G401 (cell line): ENCODE measurements at regions not wholly inside any gene's neighbourhood (a gene's known extent, or its start where the extent isn't known, plus 50 kb on each side); places are given as distances from the start of the nearest gene placed in this dataset.

Experiments used
- DNase-seq: peaks from one replicate; pipeline ENCODE4 v3.0.0-alpha.2; 2015; ENCODE audit warnings: low spot score
- in situ Hi-C: cut with HindIII; loops from 2 replicates; pipeline ENCODE4 v1.10.0; 2016; ENCODE audit warnings: low sequenced_read_pairs, mixed read lengths

DNA sequence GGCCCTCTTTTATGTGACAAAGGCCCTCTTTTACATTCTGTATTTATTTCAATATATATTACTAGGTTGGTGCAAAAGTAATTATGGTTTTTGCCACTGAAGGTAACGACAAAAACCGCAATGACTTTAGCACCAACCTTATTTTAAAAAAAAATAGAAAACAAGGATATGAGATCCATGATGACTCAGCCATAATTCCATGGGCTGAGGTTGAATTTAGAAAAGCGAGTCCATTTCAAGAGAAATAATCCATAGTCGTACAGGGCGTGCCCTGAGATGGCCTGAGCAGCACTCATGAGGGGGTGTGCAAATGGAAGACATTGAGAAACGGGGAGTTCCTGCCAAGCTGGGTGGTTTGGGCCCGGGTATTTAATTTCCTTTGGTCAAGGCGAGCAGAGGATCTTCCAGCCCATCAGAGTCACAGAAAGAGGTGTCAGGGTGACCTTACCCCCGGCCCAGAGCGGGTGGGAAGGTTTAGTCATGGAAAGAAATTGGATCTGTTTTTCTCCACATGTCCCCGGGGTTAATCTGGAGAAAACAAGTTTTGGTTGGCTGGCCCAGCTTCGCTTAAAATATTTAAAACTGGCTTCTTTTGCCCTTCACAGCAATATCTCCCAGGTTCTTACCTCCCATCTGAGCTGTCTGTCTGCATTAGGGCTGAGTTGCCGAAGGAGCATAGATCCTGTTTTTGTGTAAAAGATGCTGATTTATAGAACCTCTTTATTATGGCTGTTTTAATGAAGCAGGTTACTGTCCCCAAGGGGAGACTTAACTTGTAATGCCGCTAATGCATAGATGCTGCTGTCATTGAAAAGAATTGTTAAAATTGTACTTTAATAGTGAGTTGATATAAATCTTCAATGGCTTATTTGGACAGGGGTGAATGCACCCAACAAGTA is 255.6 kb downstream of the PREX1 start:
- in situ Hi-C loops = no loop called here
- DNase-seq = no peak

DNA sequence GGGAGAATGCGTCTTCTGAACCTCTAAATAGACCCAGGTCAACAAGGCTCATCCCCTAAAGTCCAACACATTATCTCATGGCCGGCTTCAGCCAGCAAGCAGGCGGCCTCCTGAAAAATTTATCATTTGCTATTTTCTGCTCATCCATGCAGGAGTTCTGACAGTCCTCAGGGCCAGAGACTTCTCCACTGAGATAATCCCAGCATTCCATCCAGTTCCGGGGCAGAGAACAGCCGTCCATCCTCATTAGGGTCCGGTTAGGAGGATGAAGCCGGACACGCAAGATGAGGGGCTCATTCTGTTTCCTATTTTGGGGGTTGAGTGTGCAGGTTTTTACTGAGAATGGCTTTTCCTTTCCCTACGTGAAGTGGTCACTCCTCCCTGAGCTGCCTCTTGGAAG is 258.1 kb downstream of the PREX1 start:
- in situ Hi-C loops = no loop called here

DNA sequence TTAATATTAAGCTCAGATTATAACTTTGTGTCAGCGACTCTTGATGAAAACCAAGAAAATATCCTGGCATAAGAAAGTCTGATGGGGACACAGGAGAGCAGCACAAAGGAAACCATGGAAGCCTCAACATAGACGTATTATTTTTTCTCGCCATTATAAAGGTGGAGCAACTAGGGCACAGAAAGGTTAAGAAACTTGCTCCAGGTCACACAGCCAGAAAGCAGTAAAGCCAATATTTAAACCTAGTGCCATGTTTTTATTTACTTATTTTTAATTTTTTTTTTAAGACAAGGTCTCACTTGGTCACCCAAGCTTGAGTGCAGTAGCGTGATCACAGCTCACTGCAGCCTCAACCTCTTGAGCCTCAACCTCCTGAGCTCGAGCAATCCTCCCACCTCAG is 259.3 kb downstream of the PREX1 start:
- DNase-seq = no peak
- in situ Hi-C loops = no loop called here

More for the DNA sequence above, 258.1 kb downstream of the PREX1 start:
- no peak for DNase-seq

DNA sequence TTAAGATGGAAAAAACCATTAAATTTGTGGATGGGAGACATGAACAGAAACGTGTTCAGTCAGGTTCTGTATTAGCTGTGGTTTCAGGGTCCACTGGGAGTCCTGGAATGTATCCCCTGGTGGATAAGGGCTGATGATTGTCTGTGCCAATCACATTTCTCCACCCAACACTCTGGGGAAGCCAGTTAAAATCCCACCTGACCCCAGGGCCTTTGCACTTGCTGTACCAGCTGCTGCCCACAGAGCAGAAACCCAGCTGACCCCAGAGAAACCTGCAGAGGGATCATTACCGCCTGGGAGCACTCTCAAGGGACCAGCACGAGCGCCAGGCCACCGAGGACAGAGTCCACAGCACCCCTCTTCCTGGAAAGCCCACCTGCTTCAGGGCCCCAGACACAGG is 260.7 kb downstream of the PREX1 start:
- DNase-seq = no peak
- in situ Hi-C loops = no loop called here

DNA sequence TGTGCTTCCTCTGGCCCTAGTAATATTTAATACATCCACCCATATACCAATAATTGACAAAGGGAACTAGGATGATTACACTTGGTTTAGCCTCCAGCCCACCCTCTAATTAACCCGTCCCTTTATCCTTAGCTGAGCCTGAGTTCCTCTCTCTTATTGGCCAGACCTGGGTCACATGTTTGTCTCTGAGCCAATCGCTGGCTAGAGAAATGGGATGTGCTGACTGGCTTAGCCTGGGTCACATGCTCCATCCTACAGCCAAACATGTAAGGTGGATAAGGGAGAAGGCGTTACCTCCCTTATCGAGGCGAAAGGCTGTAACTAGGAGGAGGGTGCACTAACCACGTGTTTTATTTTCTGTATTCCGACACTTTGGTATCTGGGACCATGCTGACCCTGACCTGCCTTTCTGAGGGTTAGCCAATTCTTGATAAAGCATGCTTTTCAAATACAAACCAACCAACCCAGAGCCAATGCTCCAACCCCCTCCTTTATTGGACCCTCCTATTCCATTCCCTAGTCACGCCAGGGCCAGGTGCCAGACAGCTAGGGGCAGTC is 262.7 kb downstream of the PREX1 start:
- DNase-seq = no peak
- in situ Hi-C loops = no loop called here

DNA sequence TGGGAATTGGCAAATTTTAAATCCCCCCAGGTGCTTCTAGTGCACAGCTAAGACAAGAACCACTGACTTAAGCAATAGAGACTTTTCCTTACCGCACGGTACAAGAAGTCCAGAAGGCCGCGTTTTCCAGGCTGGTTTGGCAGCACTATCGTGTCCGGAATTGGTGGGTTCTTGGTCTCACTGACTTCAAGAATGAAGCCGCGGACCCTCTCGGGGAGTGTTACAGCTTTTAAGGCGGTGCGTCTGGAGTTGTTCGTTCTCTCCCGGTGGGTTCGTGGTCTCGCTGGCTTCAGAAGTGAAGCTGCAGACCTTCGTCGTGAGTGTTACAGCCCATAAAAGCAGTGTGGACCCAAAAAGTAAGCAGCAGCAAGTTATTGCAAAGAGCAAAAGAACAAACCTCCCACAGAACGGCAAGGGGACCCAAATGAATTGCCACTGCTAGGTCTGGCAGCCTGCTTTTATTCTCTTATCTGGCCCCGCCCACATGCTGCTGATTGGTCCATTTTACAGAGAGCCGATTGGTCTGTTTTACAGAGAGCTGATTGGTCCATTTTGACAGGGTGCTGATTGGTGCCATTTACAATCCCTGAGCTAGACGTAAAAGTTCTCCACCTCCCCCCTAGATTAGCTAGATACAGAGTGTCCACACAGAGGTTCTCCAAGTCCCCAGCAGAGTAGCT is 264.5 kb downstream of the PREX1 start:
- in situ Hi-C loops = no loop called here
- no peak for DNase-seq

DNA sequence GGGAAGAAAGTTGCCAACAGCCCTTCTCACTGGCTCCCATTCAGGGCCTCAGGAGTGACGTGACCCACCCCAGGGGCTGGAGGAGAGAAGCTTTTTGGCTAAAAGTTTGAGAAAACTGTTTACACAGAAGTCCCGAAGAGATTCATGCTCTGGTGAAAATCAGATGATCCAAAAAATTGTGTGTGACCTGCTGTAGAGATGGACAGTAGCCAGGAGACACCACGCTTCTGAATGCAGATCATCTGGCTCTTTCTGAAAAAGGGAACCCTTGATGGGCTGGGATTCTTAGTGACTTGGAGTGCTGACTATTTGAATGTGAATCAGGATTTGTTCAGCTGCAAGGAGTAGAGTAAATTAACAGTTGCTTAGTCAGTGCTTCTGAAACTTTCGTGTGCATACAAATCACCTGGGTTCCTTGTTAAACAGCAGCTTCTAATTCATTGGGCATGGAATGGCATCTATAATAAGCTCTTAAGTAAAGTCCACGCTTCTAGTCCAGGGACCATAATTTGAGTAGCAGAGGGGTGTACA is 265.1 kb downstream of the PREX1 start:
- peak; percentile 1 for DNase-seq
- in situ Hi-C loops = no loop called here

DNA sequence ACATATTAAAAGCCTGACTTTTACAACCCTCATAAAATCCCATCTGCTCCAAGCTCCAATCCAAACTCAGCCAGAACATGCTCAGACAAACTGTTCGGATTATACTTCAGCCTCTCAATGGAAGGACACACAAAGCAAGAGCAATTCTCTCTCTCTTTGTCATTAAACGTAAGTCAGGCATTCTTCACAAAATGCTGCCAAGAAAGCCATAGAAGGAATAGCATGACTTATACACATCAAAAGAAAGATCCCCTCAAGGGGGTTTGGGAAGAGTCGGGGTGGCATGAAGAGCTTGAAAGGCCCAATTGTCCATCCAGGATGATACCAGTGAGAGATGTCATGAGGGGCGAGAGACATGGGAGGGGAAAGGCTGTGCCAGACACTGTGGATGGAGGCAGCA is 268.9 kb downstream of the PREX1 start:
- no peak for DNase-seq
- in situ Hi-C loops = no loop called here

DNA sequence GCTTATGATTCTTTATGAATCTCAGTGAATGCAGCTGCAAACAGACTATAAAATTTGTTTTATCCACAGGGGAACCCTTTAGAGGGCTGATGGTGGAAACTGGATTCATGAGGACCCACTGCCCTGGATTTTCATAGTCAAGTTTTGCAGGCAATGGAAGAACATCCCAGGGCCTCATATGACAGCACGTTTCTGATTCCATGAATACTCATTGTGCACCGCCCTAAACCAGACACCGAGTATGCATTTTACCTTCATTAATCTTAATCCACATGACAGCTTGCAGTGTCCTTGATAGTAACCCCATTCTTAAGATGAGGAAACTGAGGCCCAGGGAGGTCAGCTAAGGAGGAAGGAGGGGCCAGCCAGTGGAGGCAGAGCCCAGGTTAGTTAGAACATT is 270.4 kb downstream of the PREX1 start:
- in situ Hi-C loops = no loop called here
- no peak for DNase-seq

DNA sequence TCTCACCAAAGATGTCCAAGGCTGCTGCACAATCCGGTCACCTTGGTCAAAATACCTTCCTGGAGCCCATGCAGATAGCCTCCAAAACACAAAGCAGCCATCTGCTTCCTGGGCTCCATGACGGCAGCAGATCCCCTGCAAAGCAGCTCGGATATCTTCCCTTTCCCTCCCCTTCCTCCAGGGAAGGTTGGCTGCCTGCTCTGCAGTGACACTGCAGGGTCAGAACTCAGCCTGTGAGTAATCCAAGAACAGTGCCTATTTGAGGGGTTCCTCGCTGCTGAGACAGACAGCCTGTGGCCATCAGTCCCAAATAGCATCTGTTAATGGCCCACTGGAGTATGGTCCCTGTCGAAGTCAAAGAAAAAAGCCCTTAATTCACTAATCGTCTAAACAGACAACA is 270.8 kb downstream of the PREX1 start:
- in situ Hi-C loops = no loop called here
- no peak for DNase-seq

DNA sequence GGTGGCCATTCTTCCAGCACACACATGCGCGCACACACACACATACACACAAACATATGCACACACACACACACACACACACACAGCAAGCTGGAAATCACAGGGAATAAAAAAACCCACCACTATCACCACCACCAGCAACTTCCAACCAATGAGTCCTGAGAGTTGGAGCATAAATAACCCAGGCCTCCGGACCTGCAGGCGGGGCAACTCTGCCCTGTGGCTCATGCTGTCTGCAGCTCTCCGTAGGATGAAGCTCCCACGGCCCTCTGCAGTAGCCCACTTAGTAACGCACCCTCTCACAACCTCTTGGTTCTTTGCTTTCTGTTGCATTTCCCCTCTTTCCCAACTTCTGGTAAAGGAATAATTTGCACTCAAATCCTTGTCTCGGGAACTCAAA is 275.2 kb downstream of the PREX1 start:
- in situ Hi-C loops = no loop called here
- DNase-seq = no peak

DNA sequence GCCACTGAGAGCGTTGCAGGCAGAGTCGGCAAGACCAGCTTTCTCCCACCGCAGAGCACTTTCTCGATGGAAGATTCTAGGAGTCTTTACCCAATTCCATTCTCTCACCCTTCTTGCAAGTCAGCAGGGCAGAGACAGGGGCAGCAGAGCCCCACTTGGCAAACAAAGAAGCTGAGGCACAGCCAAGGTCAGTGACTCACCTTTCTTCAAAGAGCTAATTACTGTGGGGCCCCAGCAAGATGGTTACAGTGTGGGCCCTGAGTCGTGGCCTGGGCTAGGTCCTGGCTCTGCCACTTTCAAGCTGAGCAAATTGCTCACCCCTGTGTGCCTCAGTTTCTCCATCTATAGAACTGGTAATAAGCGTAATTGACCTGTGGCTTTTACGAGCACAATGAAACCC is 277.0 kb downstream of the PREX1 start:
- in situ Hi-C loops = no loop called here
- DNase-seq = no peak

DNA sequence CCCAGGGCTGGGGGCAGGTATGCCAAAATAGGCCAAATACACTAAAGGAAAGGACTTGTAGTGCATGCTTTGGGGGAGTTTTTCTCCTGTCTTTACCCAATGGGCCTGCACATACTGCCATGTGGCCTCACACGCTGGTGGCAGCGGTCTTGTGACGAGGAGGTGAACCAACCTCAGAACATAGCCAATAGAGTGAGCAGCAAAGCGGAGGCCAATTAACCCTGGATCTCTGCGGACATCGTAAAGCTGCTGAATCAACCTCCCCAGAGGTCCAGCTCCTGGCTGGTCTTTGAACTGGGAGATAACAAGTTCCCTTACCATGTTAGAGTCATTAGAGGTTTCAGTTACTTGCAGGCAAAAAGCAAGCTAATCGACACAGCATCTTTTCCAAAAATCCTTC is 280.1 kb downstream of the PREX1 start:
- in situ Hi-C loops = no loop called here
- DNase-seq = no peak

DNA sequence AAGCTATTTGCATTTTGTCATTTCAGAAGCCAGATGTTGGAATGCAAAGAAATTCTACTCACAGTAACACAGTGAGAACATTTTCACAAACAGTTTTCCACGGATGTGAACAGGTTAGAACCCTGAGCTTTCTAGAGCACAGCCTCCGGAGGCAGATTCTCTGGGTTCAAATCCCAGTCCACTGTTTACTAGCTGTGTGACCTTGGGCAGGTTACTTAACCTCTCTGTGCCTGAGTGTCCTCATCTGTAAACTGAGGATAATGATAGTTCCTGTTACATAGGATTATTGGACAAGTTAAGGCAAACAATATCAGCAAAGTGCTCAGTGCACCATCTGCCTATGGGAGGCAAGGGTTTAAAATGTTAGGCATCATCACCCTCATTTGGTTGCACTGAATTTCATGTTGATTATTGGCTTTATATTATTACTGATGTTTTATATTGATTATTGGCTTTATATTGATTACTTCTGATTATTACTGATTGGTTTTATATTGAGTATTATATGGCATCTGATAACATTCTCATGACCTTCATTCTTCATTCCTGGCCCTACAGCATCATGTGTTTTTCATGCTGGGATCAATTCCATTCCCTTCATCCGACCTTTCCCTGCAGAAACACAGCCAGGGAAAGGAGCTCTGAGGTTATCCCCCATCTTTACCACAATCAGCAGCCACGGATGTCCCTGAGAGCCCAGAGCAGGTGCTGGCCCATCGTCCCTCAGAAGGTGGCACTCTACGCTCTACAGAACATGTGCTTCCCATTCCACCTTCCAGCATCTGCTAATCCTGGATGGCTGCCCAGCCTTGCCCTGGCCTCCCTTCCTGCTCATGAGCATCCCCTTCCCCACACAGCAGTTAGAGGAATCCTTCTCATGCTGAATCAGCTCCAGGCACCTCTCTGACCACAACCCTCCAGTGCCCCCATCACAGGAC is 283.1 kb downstream of the PREX1 start:
- DNase-seq = no peak

DNA sequence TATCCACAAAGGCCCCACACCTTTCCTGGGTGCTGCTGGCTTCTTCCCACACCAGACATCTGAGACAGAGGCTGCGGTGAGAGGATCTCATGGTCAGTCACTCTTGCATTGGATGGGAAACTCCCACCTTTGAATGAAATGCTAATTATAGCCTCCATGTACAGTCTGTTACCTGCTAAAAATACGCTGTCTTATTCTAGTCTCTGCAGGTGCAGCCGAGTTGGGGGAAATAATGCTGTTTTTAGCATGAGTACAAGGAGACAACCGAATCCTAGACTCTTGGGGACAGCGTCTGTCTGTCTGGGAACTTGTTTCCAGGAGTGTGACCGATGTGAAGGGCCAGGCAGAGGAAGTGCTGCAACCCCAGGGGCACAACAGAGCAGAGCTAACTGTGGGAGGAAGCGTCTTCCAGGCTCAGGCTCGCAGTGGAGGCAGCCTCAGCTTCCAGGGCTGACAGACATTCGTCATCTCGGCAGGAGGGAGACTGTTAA is 286.2 kb downstream of the PREX1 start:
- DNase-seq = no peak
- in situ Hi-C loops = no loop called here

More for the DNA sequence above, 283.1 kb downstream of the PREX1 start:
- in situ Hi-C loops = no loop called here

DNA sequence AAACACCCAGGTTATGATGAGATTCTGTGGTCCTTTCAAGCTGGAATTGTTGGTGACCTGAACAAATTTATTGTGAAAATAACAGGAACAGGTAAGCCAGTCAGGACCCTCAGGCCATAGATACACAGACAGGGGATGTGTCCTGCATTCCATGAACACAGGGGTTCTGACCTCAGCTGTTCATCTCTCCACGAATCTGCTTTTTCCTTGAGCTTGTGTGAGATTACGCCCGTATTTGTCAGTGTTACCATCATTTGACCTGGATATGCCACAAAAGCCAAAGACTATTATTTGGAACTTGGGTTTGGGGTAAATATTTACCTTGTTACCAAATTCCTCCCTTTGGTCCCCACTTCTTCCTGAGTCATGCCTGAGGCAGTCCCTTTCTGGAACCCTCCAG is 288.9 kb downstream of the PREX1 start:
- no peak for DNase-seq

DNA sequence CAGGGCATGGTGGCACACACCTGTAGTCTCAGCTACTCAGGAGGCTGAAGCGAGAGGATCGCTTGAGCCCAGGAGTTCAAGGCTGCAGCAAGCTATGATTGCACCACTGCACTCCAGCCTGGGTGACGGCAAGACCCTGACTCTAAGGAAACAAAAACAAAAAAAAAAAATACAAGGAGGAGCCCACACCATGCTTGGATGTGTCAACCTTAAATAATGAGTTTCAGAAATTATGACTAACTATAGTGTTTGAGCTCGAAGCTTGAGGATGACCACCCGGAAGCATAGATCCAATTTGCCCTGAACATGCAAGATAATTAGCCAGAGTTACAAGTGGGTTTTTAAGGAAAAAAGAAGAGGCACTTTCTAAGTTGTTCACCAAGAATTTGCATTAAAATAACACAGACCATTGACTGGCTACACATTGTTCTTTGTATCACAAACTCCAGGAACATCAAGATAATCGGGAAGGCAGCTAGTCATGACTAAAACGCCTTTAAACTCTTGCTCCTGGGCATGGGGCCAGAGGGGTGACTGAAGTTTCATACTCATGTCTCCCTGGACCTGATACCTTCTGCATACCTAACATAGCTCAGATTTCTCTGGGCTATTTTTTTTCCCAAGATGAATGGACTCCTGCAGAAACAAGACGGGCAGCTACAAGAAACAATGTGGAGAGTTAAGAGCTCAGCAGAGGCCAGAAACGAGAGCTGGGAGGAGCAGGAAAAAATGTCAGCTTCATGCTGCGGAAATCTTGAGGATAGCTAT is 289.6 kb downstream of the PREX1 start:
- DNase-seq = no peak
- in situ Hi-C loops = no loop called here

More for the DNA sequence above, 288.9 kb downstream of the PREX1 start:
- in situ Hi-C loops = no loop called here

DNA sequence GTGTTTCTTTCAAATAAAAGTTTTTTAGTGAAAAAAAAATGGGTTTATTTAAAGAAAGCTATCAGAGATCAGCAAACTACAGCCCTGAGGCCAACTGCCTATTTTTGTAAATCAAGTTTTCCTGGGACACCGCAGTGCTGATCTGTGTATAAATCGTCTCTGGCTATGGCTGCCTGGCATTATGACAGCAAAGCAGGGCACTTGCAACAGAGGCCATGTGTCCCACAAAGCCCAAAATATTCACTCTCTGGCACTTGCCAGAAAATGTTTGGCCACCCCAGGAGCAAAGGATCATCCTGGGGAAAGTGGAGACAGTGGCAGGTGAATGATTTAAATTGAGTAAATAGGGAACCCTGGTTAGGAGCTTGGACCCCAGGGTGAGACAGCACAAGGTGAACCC is 291.6 kb downstream of the PREX1 start:
- DNase-seq = peak; percentile 82
- in situ Hi-C loops = no loop called here
